ENCODE measurements at regions not wholly inside any gene's neighbourhood (a gene's known extent, or its start where the extent isn't known, plus 50 kb on each side); places are given as distances from the start of the nearest gene placed in this dataset.

DNA sequence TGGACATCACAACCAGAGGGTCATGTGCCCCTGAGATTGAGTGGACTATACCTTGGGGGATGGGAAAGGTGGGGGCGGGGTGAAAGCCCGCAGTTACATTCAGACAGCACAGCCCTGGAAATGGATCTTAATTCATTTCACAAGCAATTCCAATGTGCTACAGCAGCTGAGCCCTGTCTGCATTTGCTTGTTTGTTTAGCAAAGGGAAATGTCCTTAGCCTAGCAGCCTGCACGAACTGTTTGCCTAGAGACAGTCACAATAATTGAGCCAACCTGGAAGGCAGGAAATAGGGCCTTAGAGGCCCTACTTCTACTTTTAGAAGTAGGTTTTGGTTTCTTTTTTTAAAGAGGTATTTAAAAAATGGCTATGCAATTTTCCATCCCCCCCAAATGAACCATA, 177.3 kb upstream of the KL start:
- Histone ChIP-seq H3K9me2 (ENCODE audit: low read depth, low read length) (no peaks in the 10 kb centered on the region), H2AFZ (ENCODE audit: low read length) (no peak overlapping the region)

DNA sequence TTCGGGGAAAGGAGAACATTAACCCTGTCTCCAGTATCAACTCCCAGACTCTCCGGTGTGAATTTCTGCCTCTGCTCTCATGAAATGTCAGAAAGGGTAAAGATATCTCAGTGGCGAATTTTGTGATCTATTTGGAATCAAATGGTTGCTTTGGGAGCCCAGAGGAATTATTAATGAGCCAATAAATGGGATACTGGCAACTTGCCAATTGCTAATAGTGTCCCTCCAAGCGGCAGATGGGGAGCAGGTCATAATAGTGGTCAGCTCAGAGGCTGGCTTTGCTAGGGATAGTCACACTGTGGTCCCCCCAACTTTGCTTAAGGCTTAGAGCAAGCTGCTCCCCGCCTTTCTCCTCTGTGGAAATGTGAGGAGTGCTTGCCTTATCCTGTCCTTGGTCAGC, 176.1 kb upstream of the KL start:
- no peaks in the 10 kb centered on the region for H3K4me1 ChIP-seq (ENCODE audit: insufficient read depth, low read length, severe bottlenecking)
- no peaks in the 10 kb centered on the region for H3K9me3 ChIP-seq (ENCODE audit: low read length)
- H2AFZ ChIP-seq (ENCODE audit: low read length) = no peak overlapping the region
- no peaks in the 10 kb centered on the region for H3F3A ChIP-seq (ENCODE audit: insufficient read depth, low read length)
- no peak overlapping the region for H3K4me3 ChIP-seq (ENCODE audit: low read depth, low read length, poor library complexity, severe bottlenecking)
- H3K79me2 ChIP-seq (ENCODE audit: insufficient read depth, low read length) = no peaks in the 10 kb centered on the region
- H3K36me3 ChIP-seq (ENCODE audit: insufficient read depth, low read length) = no peaks in the 10 kb centered on the region
- H3K4me2 ChIP-seq (ENCODE audit: low read length) = no peak overlapping the region
- no peaks in the 10 kb centered on the region for H3K27me3 ChIP-seq (ENCODE audit: insufficient read depth, low read length)
- no peaks in the 10 kb centered on the region for H3K9me2 ChIP-seq (ENCODE audit: low read depth, low read length)
- no peak overlapping the region for H3K27ac ChIP-seq (ENCODE audit: low read depth, low read length, poor library complexity, severe bottlenecking)
- no peak overlapping the region for H3K9ac ChIP-seq (ENCODE audit: low read length)
- TF ChIP-seq EZH2 (IDR thresholded peaks at IDR 0.05; ENCODE audit: borderline replicate concordance, low read length) = no peak
- TF ChIP-seq, protein P1, sequence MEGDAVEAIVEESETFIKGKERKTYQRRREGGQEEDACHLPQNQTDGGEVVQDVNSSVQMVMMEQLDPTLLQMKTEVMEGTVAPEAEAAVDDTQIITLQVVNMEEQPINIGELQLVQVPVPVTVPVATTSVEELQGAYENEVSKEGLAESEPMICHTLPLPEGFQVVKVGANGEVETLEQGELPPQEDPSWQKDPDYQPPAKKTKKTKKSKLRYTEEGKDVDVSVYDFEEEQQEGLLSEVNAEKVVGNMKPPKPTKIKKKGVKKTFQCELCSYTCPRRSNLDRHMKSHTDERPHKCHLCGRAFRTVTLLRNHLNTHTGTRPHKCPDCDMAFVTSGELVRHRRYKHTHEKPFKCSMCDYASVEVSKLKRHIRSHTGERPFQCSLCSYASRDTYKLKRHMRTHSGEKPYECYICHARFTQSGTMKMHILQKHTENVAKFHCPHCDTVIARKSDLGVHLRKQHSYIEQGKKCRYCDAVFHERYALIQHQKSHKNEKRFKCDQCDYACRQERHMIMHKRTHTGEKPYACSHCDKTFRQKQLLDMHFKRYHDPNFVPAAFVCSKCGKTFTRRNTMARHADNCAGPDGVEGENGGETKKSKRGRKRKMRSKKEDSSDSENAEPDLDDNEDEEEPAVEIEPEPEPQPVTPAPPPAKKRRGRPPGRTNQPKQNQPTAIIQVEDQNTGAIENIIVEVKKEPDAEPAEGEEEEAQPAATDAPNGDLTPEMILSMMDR (IDR thresholded peaks at IDR 0.05; ENCODE audit: low read length) = no peak
- no peaks in the 10 kb centered on the region for H4K20me1 ChIP-seq (ENCODE audit: insufficient read depth, low read length)

More for the DNA sequence above, 177.3 kb upstream of the KL start:
- Histone ChIP-seq H3K79me2 (ENCODE audit: insufficient read depth, low read length) (no peaks in the 10 kb centered on the region), H3K27me3 (ENCODE audit: insufficient read depth, low read length) (no peaks in the 10 kb centered on the region), H3K4me1 (ENCODE audit: insufficient read depth, low read length, severe bottlenecking) (no peaks in the 10 kb centered on the region), H3F3A (ENCODE audit: insufficient read depth, low read length) (no peaks in the 10 kb centered on the region), H3K4me3 (ENCODE audit: low read depth, low read length, poor library complexity, severe bottlenecking) (no peak overlapping the region), H4K20me1 (ENCODE audit: insufficient read depth, low read length) (no peaks in the 10 kb centered on the region), H3K9me3 (ENCODE audit: low read length) (no peaks in the 10 kb centered on the region), H3K4me2 (ENCODE audit: low read length) (no peak overlapping the region), H3K36me3 (ENCODE audit: insufficient read depth, low read length) (no peaks in the 10 kb centered on the region), H3K27ac (ENCODE audit: low read depth, low read length, poor library complexity, severe bottlenecking) (no peak overlapping the region), H3K9ac (ENCODE audit: low read length) (no peak overlapping the region)
- no peak for TF ChIP-seq EZH2 (IDR thresholded peaks at IDR 0.05; ENCODE audit: borderline replicate concordance, low read length)
- TF ChIP-seq, protein P1 (IDR thresholded peaks at IDR 0.05; ENCODE audit: low read length) = no peak

DNA sequence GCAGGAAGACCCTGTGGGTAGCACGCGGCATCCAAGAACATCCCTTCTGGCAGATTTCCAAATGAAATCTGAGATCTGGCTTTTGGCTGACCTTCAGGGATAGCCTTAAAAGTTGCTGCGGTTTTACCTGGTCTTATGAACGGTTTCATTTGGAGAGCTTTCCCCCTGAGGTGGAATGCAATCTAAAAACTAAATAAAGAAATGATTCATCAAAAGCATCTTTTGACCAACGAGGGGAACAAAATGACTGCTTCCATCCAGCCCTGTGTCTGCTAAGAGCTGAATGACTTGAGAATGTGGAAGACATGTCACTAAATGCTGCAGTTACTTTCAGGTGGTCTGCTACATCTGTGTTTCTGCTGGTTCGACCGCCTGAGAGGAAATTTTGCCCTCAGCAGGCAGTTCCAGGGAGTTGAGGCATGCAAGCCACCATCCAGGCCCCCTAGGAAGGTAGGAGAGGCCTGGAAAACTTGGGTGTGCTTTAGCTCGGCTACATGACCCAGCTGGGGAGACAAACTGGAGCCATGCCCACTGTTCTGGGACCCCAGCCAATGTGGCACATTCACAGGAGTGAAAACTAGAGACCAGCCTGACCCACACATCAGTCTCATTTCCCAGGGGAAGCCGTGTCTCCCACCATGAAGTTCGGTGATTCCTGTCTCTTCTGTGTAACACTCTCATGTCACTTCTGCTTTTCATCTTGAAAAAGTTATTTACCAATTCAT, 175.1 kb upstream of the KL start:
- no peaks in the 10 kb centered on the region for H3K36me3 ChIP-seq (ENCODE audit: insufficient read depth, low read length)
- H4K20me1 ChIP-seq (ENCODE audit: insufficient read depth, low read length) = no peaks in the 10 kb centered on the region
- no peaks in the 10 kb centered on the region for H3K27me3 ChIP-seq (ENCODE audit: insufficient read depth, low read length)
- TF ChIP-seq, protein P1 (IDR thresholded peaks at IDR 0.05; ENCODE audit: low read length) = no peak
- TF ChIP-seq EZH2 (IDR thresholded peaks at IDR 0.05; ENCODE audit: borderline replicate concordance, low read length) = no peak
- H3K9ac ChIP-seq (ENCODE audit: low read length) = no peak overlapping the region
- no peaks in the 10 kb centered on the region for H3K4me1 ChIP-seq (ENCODE audit: insufficient read depth, low read length, severe bottlenecking)
- no peaks in the 10 kb centered on the region for H3F3A ChIP-seq (ENCODE audit: insufficient read depth, low read length)
- H3K27ac ChIP-seq (ENCODE audit: low read depth, low read length, poor library complexity, severe bottlenecking) = no peak overlapping the region
- no peak overlapping the region for H2AFZ ChIP-seq (ENCODE audit: low read length)
- H3K4me3 ChIP-seq (ENCODE audit: low read depth, low read length, poor library complexity, severe bottlenecking) = no peak overlapping the region
- no peaks in the 10 kb centered on the region for H3K9me3 ChIP-seq (ENCODE audit: low read length)
- H3K9me2 ChIP-seq (ENCODE audit: low read depth, low read length) = no peaks in the 10 kb centered on the region
- H3K4me2 ChIP-seq (ENCODE audit: low read length) = no peak overlapping the region
- H3K79me2 ChIP-seq (ENCODE audit: insufficient read depth, low read length) = no peaks in the 10 kb centered on the region

Measured in OCI-LY1 (cell line).